HTR-8/SVneo (cell line): ENCODE measurements at regions not wholly inside any gene's neighbourhood (a gene's known extent, or its start where the extent isn't known, plus 50 kb on each side); places are given as distances from the start of the nearest gene placed in this dataset.
A peak's percentile ranks its signal among the peaks of the same experiment; 100 is the strongest.

ENCODE experiments used
- DNase-seq: peaks from one replicate; pipeline ENCODE4 v3.0.0; 2011; ENCODE audit warnings: low spot score, mixed read lengths; ENCODE audit not compliant: insufficient read length
- FAIRE-seq: peaks from 2 replicates; lab custom pipeline; 2011; peaks lifted over from hg19 to GRCh38; lab: Jason Lieb, UNC

DNA sequence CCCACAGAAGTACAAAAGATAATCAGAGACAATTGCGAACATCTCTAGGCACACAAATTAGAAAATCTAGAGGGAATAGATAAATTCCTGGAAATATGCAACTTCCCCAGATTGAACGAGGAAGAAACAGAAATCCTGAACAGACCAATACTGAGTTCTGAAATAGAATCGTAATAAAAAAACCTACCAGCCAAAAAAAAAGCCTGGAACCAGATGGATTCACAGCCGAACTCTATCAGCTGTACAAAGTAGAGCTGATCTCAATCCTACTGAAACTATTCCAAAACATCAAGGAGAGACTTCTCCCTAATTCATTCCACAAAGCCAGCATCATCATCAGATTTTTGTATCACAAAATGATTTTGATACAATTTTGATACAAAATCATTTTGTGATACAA lies 206.4 kb downstream of the REEP3 start:
- no peak for DNase-seq
- no peak for FAIRE-seq

DNA sequence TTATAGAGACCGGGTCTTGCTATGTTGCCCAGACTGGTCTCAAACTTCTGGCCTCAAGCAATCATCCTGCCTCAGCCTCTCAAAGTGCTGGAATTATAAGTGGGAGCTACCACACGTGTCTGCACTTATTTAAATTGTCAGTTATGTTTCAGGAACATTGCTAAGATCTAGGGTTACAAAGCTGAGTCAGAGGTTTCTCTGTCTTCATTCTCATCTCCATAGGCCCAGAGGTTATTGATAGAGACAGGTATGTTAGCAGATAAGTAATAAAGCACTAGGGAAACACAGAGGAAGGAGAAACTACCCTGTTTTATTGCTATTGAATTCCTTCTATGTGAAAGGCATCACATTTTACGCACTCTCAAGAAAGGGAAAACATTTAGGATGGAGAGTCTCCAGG lies 214.1 kb downstream of the REEP3 start:
- DNase-seq (no peak), FAIRE-seq (no peak)

GRCh38 chr10:63738410-63738809 lies 217.2 kb downstream of the REEP3 start:
- DNase-seq (no peak), FAIRE-seq (no peak)

DNA sequence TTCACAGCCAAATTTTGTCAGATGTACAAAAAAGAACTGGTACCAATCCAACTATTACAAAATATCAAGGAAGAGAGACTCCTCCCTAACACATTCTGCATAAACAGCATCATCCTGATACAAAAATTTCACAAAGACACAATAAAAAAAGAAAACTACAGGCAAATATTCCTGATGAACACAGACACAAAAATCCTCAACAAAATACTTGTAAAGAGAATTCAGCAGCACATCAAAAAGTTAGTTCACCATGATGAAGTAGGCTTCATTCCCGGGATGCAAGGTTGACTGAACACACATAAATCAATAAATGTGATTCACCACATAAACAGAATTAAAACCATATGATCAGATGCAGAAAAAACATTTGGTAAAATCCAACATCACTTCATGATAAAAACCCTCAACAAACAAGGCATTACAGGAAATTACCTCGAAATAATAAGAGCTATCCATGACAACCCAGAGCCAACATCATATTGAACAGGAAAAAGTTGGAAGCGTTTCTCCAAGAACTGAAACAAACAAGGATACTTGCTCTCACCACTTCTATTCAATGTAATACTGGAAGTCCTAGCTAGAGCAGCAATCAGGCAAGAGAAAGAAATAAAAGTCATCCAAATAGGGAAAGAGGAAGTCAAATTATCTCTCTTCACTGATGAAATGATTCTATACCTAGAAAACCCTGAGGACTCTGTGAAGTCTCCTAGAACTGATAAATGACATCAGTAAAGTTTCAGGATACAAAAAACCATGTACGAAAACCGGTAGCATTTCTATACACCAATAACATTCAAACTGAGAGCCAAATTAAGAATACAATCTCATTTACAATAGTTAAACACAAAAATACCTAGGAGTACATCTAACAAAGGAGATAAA lies 223.1 kb downstream of the REEP3 start:
- no peak for DNase-seq
- FAIRE-seq, result no peak

DNA sequence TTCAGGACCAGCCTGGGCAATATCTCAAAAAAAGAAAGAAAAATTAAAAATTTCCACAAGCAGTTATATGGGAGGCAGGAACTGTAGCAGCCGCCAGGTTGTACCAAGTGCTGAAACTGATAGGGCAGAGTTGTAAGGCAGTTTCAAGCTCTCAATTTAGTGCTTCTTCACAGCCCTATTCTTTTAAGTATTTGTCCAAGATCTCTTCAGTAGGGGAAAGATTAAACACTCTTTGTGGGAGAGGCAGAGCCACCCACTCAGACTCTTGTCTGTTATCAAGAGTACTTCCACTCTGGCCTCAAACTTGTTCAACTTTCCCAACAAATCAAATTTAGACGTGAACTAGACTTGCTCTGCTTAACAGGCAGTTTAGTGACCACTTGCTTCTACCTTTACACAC lies 228.7 kb downstream of the REEP3 start:
- no peak for FAIRE-seq

DNA sequence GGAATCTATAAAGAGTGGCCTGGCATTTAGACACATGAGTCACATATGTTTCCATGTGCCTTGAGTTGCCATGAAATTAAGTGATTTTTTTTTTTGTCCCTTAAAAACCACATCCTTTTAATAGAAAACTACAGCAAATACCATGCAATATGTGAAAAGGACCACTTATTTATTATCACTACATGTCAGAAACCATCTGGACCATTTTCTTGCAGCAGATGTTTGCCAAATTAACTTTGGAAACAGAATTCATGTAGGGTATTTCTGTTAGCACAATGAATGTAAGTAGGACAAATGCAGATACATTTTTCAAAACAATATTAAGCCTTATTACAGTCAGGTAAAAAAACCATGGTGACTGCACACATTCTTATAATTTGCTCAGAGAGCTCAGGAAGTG lies 230.6 kb downstream of the REEP3 start:
- no peak for DNase-seq
- no peak for FAIRE-seq

More for the DNA sequence above, 228.7 kb downstream of the REEP3 start:
- DNase-seq, result no peak

DNA sequence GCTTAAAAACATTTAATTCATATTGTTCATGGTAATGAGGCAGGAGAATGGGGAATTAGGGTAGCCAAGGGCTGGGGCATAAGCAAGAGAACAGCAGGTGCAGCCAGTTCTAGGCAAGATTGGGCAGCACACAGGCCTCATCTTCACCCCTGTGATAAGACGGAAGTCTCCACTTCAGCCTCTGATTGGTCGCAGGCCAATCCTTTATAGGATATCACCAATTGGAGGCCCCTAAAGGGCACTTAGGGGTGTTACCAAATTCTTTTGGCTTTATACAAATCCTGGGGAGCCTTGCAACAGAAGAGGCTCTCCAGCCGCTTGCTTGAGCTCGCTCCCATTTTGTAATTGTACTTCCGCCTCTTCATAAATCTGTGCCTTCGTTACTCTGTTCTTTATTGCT lies 231.1 kb downstream of the REEP3 start:
- DNase-seq, result no peak
- FAIRE-seq, result no peak

DNA sequence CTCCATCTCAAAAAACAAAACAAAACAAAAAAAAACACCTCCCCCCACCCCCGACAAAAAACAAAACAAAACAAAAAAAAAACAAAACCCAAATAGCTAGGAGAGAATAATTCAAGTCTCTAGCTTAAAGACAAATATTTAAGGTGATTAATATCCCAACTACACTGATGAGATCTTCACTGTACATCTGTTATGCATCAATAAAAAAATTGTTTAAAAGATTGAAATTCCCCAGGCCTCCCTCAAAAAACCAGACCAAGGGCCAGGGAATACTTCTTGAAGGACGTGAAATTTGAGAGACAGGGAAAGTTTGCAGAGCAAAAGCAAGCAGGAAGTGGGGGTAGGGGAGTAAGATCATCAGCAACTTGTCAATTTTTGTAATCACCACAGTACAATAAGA lies 232.6 kb downstream of the REEP3 start:
- DNase-seq (no peak), FAIRE-seq (no peak)

GRCh38 chr10:63755441-63755840 lies 234.2 kb downstream of the REEP3 start:
- no peak for DNase-seq
- FAIRE-seq, result no peak

DNA sequence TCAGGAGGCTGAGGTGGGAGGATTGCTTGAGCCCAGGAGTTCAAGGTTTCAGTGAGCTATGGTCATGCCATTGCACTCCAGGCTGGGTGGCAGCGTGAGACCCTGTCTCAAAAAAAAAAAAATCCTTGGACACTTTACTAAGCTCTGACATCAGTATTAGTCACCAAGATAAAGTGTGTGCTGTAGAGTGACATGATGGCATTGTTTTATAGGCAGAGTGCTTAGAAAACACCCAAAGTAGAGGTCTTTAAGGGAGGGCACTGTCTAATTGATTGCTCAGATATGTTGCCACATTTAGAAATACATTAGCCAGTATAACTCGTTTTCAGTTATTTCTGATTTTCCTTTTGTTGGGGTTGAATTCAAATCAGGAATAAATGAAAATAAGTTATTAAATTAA lies 235.9 kb downstream of the REEP3 start:
- no peak for FAIRE-seq
- DNase-seq, result peak; percentile 8

DNA sequence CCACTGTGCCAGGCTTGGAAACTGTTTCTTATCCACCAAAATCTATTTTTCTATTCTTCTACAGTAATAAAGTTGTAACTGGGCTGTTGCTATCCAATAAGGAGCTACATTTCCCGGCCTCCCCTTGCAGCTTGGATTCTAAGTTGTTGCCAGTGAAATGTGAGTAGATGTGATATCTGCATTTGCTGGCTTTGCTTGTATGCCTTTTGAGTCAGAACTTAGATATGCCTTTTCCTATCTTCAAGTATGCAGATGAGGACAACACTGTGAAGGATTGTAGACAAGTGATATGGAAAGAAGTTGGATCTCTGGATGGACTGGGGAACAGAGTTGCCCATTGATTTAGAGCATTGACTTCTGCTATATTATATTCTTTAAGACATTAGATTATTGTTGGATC lies 236.9 kb downstream of the REEP3 start:
- DNase-seq, result no peak
- FAIRE-seq, result no peak

DNA sequence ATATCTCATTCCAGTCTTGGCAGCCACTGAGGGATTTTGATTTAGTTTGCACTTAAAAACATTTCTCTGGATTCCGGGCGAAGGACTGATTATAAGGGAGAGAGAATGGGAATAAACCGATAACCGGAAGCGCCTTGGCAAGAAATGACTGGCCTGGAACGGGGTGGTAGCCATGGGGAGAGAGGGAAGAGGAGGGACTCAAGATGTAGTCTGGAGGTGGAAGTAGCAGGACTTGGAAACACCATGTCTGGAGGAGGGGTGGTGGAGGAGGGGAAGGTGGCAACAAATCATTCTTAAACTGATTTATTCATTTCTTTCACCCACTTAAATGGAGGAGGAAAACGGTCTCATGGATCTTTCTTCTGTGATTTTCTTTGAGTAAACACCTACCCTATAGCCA lies 238.1 kb downstream of the REEP3 start:
- DNase-seq, result no peak
- FAIRE-seq, result no peak

DNA sequence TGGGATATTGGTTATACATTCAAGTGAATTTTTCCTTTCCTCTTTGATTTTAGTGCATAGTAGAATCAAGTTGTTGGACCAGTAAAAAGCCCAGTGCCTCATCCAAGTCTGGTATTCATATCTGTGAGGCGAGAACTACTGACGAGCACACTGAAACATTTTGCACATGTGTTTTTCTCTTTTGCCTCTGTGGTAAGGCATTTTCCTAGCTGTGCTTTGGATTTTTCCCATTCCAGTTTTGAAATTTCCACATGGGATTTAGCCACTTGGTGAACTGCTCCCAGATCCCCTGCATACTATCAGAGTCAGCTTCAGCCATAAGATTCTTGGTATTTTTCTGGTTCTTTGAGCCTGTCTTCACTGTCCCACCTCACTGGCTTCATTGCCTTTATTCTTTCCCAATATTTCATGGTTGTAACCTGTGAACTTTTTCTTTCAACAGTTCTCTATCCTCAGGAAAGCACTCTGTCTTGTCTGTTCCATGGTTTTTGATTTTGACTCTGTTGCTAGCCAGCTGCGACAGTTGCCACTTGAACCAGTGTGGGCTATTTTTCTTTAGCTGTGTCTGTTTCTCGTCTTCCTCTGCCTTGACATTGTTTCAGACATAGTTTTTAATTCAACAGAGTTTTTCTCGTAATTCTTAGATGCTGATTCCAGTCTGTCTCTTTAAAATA lies 239.0 kb downstream of the REEP3 start:
- FAIRE-seq, result no peak
- no peak for DNase-seq

DNA sequence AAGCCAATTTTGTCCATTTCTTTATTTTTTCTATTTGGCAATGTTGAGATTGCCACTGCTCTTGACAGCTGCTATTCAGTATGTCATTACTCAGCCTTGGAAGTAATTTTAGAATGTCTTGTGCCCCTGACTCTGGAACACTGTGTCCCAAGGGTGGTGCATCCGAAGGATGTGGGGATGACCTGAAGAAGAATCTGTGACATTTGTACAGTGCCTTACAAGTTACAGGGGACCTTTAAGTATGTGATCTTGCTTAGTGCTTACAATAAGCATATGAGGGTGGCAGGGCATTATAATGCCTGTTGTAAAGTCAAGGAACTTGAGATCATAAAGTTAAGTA lies 239.5 kb downstream of the REEP3 start:
- no peak for FAIRE-seq
- no peak for DNase-seq

DNA sequence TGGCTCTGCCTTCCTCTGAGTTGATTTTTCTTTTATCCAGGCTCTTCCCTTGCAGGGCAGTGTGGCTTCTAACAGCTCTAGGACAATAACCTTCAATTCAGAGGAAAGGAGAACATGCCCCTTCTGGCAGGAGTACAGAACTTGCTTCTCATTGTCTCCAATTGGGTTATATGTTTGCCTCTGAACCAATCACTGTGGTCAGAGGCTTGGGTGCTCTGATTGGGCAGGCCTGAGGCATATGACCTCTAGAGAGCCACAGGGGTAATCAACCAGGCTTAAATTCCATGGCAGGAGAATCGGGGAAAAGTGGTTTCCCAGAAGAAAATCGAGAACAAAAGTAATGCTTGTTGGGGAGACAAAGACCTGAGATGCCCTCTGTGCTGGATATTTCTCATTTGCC lies 240.0 kb downstream of the REEP3 start:
- no peak for FAIRE-seq
- DNase-seq, result no peak

GRCh38 chr10:63763744-63764143 lies 242.5 kb downstream of the REEP3 start:
- FAIRE-seq, result no peak

GRCh38 chr10:63765126-63765525 lies 243.9 kb downstream of the REEP3 start:
- DNase-seq (no peak), FAIRE-seq (no peak)

More at GRCh38 chr10:63763744-63764143, 242.5 kb downstream of the REEP3 start:
- DNase-seq, result no peak

- FAIRE-seq (no peak), DNase-seq (no peak)
Observed at GRCh38 chr10:63766745-63767137, 245.5 kb downstream of the REEP3 start.

DNA sequence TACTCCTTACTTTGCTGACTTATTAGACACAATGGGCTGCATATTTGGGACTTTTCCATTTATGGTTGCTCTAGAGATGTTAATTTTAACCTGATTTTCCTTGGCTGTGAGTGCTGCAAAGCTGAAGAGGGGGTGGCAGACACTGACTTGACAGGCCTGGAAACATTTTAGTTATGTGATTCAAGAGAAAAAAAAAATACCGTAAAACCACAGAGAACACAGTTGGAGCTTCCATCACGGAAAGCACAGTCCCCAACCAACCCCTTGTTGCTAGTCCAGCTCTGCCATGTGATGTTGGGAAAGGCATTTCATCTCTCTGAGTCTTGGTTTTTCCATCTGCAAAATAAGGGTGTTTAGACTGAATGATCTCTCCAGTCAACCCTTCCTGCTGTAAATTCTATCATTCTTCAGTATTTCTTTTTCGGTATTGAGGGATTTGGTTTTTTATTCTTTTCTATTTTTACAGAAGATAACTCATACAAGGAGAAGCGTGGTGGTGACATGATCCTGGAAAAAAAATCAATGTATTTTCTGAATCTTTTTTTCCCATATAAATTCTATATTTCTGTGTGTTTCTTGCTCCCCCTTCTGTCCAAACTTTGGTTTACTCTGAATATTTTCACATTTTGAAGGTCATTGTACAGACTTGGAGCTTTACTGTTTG lies 246.1 kb downstream of the REEP3 start:
- DNase-seq (peak; percentile 17), FAIRE-seq (no peak)

DNA sequence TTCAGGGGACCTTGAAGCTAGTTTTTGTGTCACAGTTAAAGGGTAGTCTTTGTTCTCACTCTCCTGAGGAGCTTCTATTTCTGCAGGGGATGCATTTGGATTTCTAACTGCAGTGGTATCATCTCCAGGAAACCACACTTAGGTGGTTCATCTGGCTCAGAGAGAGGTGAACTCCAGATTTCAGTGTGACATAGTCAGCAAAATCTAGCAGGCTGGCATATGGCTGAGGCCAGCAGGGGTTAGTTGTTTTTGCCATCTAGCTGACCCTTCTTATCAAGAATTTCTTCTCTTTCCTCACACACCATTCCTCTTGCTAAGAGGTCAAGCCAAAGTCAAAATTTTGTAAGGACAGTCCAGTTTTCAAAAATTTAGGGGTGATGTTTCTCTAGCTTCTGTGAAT lies 248.2 kb downstream of the REEP3 start:
- DNase-seq, result no peak
- no peak for FAIRE-seq

- no peak for FAIRE-seq
- no peak for DNase-seq
Observed at GRCh38 chr10:63770523-63770922, 249.3 kb downstream of the REEP3 start.
